NOMO-1 (cell line): ENCODE measurements at regions not wholly inside any gene's neighbourhood (a gene's known extent, or its start where the extent isn't known, plus 50 kb on each side); places are given as distances from the start of the nearest gene placed in this dataset.

Experiments used
- DNase-seq, 2 experiments: peaks; one replicate each; lab custom pipeline; 2025; ENCODE audit not compliant: unreplicated experiment in 2 of 2; lab: John Stamatoyannopoulos, UW

DNA sequence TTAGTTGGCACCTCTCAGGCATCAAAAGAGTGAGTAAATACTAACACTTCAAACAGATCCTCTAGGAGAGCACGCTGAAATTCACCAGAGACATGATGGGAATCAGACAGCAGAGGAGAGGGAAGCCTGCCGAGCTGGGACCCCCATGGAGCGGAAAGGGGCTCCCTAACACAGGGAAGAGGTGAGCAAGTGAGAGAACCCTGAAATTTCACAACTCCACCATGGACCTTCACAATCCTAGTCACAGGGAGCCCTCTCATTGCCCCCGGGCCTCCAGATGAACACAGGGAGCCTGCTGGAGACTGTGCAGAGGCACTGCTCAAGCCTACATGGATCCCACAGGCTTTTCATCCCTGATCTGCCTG is 59.2 kb upstream of the ANTXRL start:
- peak in 1 of 2 experiments; percentile 45 for DNase-seq

DNA sequence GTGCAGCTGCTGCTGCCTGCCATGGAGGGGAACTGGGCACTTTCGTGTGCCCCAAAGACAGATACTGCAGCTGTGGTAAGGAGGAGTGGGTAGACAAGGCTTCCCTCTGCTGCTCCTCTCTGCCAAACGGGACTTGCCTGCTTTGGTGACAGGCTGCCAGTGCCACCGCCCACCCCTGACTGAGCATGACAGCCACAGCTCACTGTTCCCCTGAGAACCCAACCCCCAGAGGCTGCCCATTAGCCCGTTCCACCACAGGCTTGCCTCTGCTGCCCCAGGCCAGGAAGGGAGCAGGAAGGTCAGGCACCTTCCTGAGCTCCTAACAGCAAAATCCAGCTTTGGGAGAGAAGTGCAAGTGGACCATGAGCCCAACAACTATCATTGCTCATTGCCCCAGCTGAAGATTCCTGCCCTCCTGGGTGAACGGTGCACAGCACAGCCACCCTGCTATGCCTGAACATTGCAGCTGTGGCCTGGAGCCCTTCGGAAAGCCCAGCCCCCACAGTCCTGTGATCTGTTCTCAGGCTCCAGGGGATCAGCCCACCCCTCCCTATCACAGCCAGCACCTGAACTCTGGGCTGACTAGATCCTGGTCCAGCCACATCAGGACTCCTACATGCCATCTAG is 58.7 kb upstream of the ANTXRL start:
- DNase-seq: peak in 1 of 2 experiments; percentile 45

DNA sequence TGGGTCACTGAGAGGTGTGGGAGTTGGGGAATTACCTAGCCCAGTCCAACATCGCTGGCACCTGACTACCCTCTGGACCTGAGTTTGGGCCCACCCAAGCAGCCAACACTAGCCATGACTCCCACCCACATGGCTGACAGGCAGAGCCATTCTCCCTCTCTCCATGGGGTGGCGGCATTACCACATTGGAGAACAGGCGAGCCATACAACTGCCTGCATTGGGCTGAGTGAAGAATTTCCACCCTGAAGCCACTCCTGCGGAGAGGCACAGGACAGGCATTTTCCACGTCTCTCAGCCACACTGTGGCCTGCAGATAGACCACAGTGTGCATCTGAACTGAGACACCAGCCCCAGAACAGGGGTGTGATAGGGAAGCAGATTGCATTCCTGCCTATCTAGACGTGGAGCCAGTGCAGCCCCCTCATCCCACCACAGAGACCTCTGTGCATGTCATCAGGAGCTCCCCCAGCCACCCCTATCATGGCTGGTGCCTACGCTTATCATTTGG is 58.2 kb upstream of the ANTXRL start:
- peak; percentile 30 to 46 for DNase-seq

DNA sequence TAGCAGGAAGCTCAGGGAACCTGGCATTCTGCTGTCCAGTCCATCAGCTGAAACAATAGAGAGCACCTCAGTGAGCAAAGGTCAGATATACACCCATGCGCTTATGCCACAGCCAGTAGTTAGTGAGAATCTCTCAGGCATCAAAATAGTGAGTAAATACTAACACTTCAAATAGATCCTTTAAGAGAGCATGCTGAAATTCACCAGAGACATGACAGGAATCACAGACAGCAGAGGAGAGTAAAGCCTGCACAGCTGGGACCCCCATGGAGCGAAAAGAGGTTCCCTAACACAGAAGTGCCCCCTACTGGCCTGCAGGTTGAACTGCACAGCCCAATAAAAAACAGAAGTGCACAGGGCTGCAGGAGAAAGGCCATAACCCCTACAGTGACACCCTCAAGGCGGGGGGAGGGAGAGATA is 57.6 kb upstream of the ANTXRL start:
- peak; percentile 20 to 33 for DNase-seq

DNA sequence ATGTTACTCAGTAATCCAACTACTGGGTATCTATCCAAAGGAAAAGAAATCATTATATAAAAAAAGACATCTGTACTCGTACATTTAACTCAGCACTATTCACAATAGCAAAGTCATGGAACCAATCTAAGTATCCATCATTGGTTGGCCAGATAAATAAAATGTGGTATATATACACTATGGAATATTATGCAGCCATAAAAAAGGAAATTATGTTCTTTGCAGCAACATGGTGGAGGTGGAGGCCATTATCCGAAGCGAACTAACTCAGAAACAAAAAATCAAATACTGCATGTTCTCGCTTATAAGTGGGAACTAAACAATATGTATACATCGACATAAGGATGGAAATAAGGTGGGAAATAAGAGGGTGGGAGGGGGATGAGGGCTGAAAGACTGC is 56.2 kb upstream of the ANTXRL start:
- DNase-seq: no peak

DNA sequence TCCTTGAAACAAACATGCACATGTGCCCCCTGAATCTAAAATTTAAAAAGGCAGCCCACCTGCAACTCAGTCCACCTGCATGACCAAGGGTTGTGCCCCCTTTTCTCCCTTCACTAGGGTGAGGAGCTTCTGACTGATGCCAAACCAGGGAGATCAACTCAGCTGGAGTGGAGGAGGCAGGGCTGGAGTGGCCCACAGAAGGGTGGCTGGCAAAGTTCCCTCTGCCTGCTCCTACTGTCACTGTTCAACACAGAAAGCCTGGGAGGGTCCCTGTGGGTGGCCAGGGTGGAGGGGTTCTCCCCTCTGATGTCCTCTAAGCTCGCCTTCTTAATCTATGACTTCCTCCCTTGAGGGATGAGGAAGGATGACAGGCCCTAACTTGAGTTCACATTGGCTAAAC is 55.7 kb upstream of the ANTXRL start:
- DNase-seq: no peak

DNA sequence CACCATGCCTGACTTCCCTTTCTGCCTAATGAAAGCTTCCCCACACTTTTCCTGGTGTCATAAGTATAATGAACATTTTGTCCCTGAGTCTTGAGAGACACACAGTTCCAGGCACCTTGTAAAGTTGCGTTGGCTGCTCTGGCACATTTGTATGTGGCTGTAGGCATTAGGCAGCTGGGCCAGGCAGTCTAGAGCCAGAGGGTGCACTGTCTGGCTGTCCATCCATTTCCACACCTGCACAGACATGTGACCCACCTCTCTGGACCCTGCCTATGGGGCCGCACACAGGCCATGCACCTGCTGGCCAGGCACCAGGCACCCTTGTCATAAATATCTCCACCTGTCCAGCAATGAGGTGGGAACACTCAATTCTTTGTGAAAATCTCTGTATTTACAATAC is 54.7 kb upstream of the ANTXRL start:
- DNase-seq: no peak

DNA sequence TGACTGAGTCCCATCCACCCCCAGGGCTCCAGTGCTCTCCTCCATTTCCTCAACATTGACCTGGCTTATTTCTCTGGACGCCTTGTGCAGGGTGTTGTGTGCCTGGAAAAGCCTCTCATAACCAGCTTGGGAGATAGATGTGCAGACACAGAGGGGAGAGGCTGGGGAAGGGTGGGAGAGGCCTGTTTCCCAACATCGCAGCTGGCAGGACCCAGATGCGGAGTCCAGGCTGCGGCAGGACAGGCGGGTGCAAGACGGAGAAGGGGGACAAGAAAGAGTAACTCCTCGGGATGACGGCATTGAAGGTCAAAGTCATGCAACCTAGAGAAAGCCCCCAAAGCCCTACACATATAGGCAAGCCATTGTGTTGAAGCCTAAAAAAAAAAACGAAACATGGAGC is 54.1 kb upstream of the ANTXRL start:
- no peak for DNase-seq

DNA sequence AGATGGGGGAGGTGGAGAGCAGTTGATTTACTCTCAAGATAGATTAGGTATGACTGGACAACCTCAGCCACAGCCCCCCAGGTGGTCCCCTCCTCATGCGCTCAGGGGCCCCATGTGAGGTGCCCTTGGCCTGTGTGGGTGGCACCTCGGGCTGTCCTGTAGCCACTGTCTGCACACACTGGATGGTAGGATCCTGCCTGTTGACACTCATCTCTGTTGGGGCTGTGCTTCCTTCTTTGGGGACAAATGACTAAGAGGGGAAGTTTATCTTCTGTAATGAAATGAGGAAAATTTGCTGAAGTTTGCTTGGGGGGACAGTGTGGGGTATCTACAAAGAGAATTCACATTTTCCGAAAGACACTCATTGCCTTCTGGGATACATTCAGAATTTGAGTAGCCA is 53.6 kb upstream of the ANTXRL start:
- no peak for DNase-seq

DNA sequence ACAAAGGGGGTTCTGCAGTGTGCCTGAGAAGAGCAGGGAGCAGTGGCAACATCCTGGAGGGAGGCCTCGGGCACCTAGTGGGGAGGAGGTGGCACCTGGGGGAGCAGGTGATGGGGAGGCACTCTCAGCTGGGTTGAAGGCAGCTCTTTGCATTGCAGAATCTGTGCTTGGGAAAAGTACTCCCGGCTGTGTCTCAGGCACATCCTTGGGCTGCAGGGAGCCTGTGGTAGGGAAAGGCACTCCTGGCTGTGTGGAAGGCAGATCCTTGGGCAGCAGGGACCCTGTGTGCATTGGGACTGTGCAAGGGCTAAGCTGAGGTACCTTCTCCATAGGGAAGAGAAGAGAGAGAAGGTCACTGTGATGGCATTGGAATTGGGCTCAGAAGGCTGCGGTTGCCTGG is 52.8 kb upstream of the ANTXRL start:
- DNase-seq: no peak

DNA sequence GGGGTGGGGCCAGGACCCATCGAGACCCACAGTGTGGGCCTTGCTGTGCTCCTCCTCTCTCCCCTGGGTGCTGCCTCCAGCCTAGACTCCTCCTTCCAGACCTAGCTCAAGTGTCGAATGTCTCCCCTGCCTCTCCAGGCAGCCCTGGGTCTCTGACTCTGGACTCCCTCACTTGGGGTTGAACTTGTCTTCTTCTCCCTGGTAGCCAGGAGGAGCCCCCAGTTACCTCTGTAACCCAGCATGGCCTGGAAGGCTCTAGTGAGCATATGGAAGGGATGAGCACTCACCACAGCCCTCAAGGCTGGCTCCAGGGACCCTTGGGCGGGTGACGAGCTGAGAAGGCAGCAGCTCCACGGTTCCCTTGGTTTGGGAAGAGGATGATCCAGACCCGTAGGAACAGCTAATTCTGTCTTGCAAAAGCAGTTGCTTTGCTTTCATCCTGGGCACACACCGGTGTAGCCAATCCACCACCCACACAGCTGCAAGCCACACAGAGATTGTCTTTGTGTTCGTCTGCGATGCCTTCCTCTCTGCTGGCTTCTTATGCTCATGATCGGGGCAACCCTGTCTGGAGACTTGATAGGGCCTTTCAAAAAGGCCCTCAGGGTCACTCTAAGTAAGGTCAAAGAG is 52.3 kb upstream of the ANTXRL start:
- no peak for DNase-seq

DNA sequence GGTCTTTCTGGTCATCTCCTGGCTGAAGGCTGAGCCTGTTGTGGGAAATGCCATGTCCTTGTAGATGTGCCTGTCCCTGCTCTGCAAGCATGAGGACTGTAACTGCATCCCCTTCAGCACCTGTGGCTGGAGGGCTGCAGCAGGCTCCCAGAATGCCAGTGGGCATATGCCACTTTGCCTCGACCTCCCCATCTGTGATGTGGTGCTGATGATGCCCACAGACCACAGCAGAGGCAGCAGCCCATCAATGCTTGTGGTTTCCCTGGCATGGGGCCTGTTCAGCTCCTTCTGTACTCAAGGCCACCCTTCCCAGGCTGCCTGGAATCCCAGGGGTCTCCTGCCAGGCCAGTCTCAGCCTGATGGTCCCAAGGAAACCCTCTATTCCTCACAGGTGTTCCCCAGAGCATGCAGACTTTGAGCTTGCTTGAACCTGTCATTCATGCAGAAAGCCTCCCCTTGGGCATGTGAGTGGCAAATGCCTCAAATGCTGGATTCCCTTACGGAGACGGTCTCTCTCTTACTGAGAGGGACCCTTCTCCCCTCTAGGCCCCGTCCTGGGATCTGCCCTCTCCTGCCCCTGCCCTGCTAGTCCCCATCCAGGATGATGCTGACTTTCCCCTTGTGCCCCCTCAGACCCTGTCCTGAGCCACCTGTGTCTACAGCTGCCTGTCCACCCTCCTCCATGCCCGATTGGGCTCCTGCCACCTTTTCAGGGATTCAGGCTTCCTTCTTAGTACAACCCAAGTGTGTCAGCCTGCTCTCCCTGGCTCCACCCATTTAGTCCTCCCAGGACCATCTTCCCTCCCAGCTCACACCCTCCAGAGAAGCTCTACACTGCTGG is 50.9 kb upstream of the ANTXRL start:
- no peak for DNase-seq

DNA sequence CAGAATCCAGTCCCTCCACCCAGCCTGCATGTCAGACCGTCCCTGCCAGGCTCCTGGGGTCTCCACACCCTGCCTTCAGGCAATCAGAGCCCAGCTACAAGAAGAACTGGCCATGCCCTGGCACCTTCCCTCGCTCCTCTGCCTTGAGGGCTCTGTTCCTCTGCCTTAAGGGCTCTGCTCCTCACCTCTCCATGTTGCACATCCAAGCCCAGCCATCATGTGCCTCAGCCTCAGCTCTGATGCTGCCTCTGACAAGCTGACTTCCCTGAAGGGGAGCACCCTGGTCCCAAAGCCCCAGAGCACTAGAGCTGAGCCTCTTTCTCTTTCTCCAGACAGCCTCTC is 50.3 kb upstream of the ANTXRL start:
- no peak for DNase-seq

DNA sequence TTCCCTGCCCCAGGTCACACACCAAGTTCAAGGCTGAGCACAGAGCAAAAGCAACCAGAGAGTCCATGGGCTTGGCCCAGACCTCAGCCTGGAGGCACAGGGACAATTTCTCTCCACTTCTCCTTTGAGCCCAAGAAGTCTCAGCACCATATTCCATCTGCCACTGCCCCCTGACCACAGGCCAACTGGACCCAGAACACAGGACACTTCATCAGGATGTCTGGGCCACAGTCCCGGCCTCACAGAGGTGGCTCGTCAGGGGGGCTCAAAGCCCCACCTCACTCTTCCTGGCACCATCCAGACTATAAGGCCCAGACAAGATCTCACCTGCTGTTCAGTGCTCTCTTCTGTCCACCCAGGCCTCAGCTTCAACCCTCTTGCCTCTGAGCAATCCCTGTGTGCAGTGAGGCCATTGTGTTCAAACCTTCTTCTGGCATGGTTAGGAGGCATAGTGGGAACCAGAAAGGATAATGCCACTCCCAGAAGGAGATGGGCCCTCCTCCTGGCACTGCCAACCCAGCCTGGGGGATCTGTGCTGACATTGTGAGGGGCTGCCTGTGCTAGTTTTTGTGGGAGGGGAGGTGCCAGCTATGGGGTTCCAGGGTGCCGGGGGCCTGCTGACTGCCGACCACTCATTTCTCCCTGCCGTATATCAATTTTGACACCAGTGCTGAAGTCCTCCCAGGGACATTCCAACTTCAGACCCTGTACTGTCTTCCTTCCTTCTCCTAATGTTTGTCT is 49.7 kb upstream of the ANTXRL start:
- DNase-seq: no peak
